NCI-H1694 (cell line): ENCODE measurements at regions not wholly inside any gene's neighbourhood (a gene's known extent, or its start where the extent isn't known, plus 50 kb on each side); places are given as distances from the start of the nearest gene placed in this dataset.
"Not testable (repeated sequence)": the region's sequence is repeated elsewhere in the genome, so short reads cannot be mapped to it uniquely, and the experiment has no call there.

Source experiments
- DNase-seq: peaks from one replicate; lab custom pipeline; 2025; lab: John Stamatoyannopoulos, UW

GRCh38 chr14:86790408-86791364, 1202.3 kb downstream of the GALC start:
- DNase-seq, result no peak

- DNase-seq, result no peak
Observed at GRCh38 chr14:86788224-86788623, 1204.8 kb downstream of the GALC start.

- DNase-seq, result no peak
Observed at GRCh38 chr14:86787717-86788116, 1205.3 kb downstream of the GALC start.

- no peak for DNase-seq
Observed at GRCh38 chr14:86782092-86782580, 1210.8 kb downstream of the GALC start.

GRCh38 chr14:86780876-86781510, 1212.0 kb downstream of the GALC start:
- DNase-seq, result no peak

GRCh38 chr14:86780461-86780860, 1212.5 kb downstream of the GALC start:
- DNase-seq, result no peak

- no peak for DNase-seq
Observed at GRCh38 chr14:86779416-86779815, 1213.6 kb downstream of the GALC start.

- no peak for DNase-seq
Observed at GRCh38 chr14:86777963-86778602, 1214.9 kb downstream of the GALC start.

GRCh38 chr14:86775896-86776295, 1217.1 kb downstream of the GALC start:
- DNase-seq, result not testable (repeated sequence)

- no peak for DNase-seq
Observed at GRCh38 chr14:86774916-86775315, 1218.1 kb downstream of the GALC start.

GRCh38 chr14:86772075-86772474, 1220.9 kb downstream of the GALC start:
- no peak for DNase-seq

- DNase-seq, result no peak
Observed at GRCh38 chr14:86770186-86770585, 1222.8 kb downstream of the GALC start.

- DNase-seq, result no peak
Observed at GRCh38 chr14:86766469-86766868, 1226.5 kb downstream of the GALC start.

GRCh38 chr14:86761611-86762010, 1231.4 kb downstream of the GALC start:
- no peak for DNase-seq

GRCh38 chr14:86756521-86757190, 1226.7 kb downstream of the FLRT2 start:
- no peak for DNase-seq

- not testable (repeated sequence) for DNase-seq
Observed at GRCh38 chr14:86750488-86750887, 1220.5 kb downstream of the FLRT2 start.

GRCh38 chr14:86739761-86740160, 1209.8 kb downstream of the FLRT2 start:
- no peak for DNase-seq

GRCh38 chr14:86731427-86731826, 1201.5 kb downstream of the FLRT2 start:
- not testable (repeated sequence) for DNase-seq

- DNase-seq, result no peak
Observed at GRCh38 chr14:86723254-86723624, 1193.3 kb downstream of the FLRT2 start.

- no peak for DNase-seq
Observed at GRCh38 chr14:86722612-86723253, 1192.8 kb downstream of the FLRT2 start.

GRCh38 chr14:86714575-86714974, 1184.6 kb downstream of the FLRT2 start:
- no peak for DNase-seq

- DNase-seq, result no peak
Observed at GRCh38 chr14:86714153-86714552, 1184.2 kb downstream of the FLRT2 start.
